H9 (cell line): ENCODE measurements at regions not wholly inside any gene's neighbourhood (a gene's known extent, or its start where the extent isn't known, plus 50 kb on each side); places are given as distances from the start of the nearest gene placed in this dataset.
"Not testable (repeated sequence)": the region's sequence is repeated elsewhere in the genome, so short reads cannot be mapped to it uniquely, and the experiment has no call there.

ENCODE experiments used
- DNase-seq: peaks from one replicate; pipeline ENCODE4 v3.0.0-alpha.2; 2017
- H2AFZ ChIP-seq: one replicate; pipeline ENCODE4 v1.6.1; 2013; ENCODE audit warnings: mild to moderate bottlenecking, low read length, control low read depth, moderate library complexity
- H2AK5ac ChIP-seq: 2 replicates; pipeline ENCODE4 v1.6.1; 2013; ENCODE audit warnings: low read length, control low read depth, mixed read lengths; ENCODE audit not compliant: insufficient read length
- H2BK120ac ChIP-seq: one replicate; pipeline ENCODE4 v1.6.1; 2013; ENCODE audit warnings: low read depth, mild to moderate bottlenecking, low read length, control low read depth, inconsistent platforms; ENCODE audit not compliant: poor library complexity, severe bottlenecking
- H2BK12ac ChIP-seq: 2 replicates; pipeline ENCODE4 v1.6.1; 2013; ENCODE audit warnings: low read length, control low read depth, mixed read lengths, low read depth; ENCODE audit not compliant: insufficient read length
- H2BK15ac ChIP-seq: 2 replicates; pipeline ENCODE4 v1.6.1; 2013; ENCODE audit warnings: low read depth, low read length, control low read depth
- H2BK20ac ChIP-seq: one replicate; pipeline ENCODE4 v1.6.1; 2013; ENCODE audit warnings: low read depth, mild to moderate bottlenecking, low read length, control low read depth, inconsistent platforms; ENCODE audit not compliant: poor library complexity, severe bottlenecking
- H2BK5ac ChIP-seq: 2 replicates; pipeline ENCODE4 v1.6.1; 2013; ENCODE audit warnings: low read length, control low read depth, mixed read lengths; ENCODE audit not compliant: insufficient read length
- H3K14ac ChIP-seq: 2 replicates; pipeline ENCODE4 v1.6.1; 2013; ENCODE audit warnings: low read length, control low read depth; ENCODE audit not compliant: insufficient read depth
- H3K18ac ChIP-seq: 2 replicates; pipeline ENCODE4 v1.6.1; 2013; ENCODE audit warnings: low read depth, mild to moderate bottlenecking, mixed read lengths, low read length, control low read depth; ENCODE audit not compliant: insufficient read length
- H3K23ac ChIP-seq: 2 replicates; pipeline ENCODE4 v1.6.1; 2013; ENCODE audit warnings: low read length, control low read depth, mixed read lengths, low read depth; ENCODE audit not compliant: insufficient read length
- H3K23me2 ChIP-seq: 2 replicates; pipeline ENCODE4 v1.6.1; 2013; ENCODE audit warnings: low read depth, mild to moderate bottlenecking, mixed read lengths, low read length, control low read depth; ENCODE audit not compliant: insufficient read length, poor library complexity, severe bottlenecking
- H3K27ac ChIP-seq: 2 replicates; pipeline ENCODE4 v1.5.1; 2013; ENCODE audit warnings: low read length, control low read depth, mixed read lengths, low read depth; ENCODE audit not compliant: insufficient read length
- H3K27me3 ChIP-seq: 2 replicates; pipeline ENCODE4 v1.6.1; 2013; ENCODE audit warnings: low read length, control low read depth, inconsistent platforms; ENCODE audit not compliant: insufficient read depth
- H3K4ac ChIP-seq: 2 replicates; pipeline ENCODE4 v1.6.1; 2013; ENCODE audit warnings: low read depth, mild to moderate bottlenecking, control low read depth, inconsistent platforms, low read length, moderate library complexity
- H3K4me1 ChIP-seq: 2 replicates; pipeline ENCODE4 v1.6.1; 2013; ENCODE audit warnings: low read length, control low read depth, inconsistent platforms; ENCODE audit not compliant: insufficient read depth
- H3K4me2 ChIP-seq: 2 replicates; pipeline ENCODE4 v1.6.1; 2013; ENCODE audit warnings: low read length, control low read depth, mixed read lengths; ENCODE audit not compliant: insufficient read length, insufficient read depth
- H3K56ac ChIP-seq: 2 replicates; pipeline ENCODE4 v1.6.1; 2013; ENCODE audit warnings: low read depth, mild to moderate bottlenecking, mixed read lengths, low read length, control low read depth; ENCODE audit not compliant: insufficient read length
- H3K79me1 ChIP-seq: 2 replicates; pipeline ENCODE4 v1.6.1; 2013; ENCODE audit warnings: low read depth, mild to moderate bottlenecking, moderate library complexity, low read length, control low read depth, inconsistent platforms; ENCODE audit not compliant: insufficient read depth, poor library complexity, severe bottlenecking
- H3K79me2 ChIP-seq: 2 replicates; pipeline ENCODE4 v1.6.1; 2013; ENCODE audit warnings: low read length, control low read depth, inconsistent platforms; ENCODE audit not compliant: insufficient read depth
- H3K9ac ChIP-seq: 2 replicates; pipeline ENCODE4 v1.6.1; 2013; ENCODE audit warnings: low read length, control low read depth, mixed read lengths; ENCODE audit not compliant: insufficient read length; ENCODE audit errors: extremely low read depth
- H3K9me3 ChIP-seq: one replicate; pipeline ENCODE4 v1.6.1; 2013; ENCODE audit warnings: low read depth, low read length, inconsistent platforms; ENCODE audit not compliant: control insufficient read depth
- H3T11ph ChIP-seq: one replicate; pipeline ENCODE4 v1.6.1; 2013; ENCODE audit warnings: mild to moderate bottlenecking, low read length, control low read depth, inconsistent platforms
- H4K20me1 ChIP-seq: one replicate; pipeline ENCODE4 v1.6.1; 2013; ENCODE audit not compliant: control insufficient read depth, insufficient read length, insufficient read depth
- H4K5ac ChIP-seq: 2 replicates; pipeline ENCODE4 v1.6.1; 2013; ENCODE audit warnings: low read depth, mild to moderate bottlenecking, mixed read lengths, low read length, control low read depth; ENCODE audit not compliant: insufficient read length
- H4K8ac ChIP-seq: replicated peaks from 2 replicates; pipeline ENCODE4 v1.6.1; 2013; ENCODE audit warnings: low read length, control low read depth, mixed read lengths, low read depth; ENCODE audit not compliant: insufficient read length
- H4K91ac ChIP-seq: 2 replicates; pipeline ENCODE4 v1.6.1; 2013; ENCODE audit warnings: low read depth, mild to moderate bottlenecking, moderate library complexity, mixed read lengths, low read length, control low read depth; ENCODE audit not compliant: insufficient read length
- H3K27ac Mint-ChIP-seq, 3 experiments: 2 replicates in 2 of 3; 3 replicates in 1 of 3; pipeline ENCODE4 v1.8.0; 2020 to 2021; ENCODE audit warnings: mixed read lengths in 3 of 3, mild to moderate bottlenecking in 1 of 3, moderate library complexity in 1 of 3
- H3K27me3 Mint-ChIP-seq: 2 replicates; pipeline ENCODE4 v1.8.0; 2021; ENCODE audit warnings: low read depth, mild to moderate bottlenecking, moderate library complexity, mixed read lengths
- H3K36me3 Mint-ChIP-seq, 3 experiments: 2 replicates in 2 of 3; 3 replicates in 1 of 3; pipeline ENCODE4 v1.8.0; 2020 to 2021; ENCODE audit warnings: low read depth in 3 of 3, mixed read lengths in 3 of 3; ENCODE audit not compliant: insufficient read depth in 1 of 3
- H3K4me1 Mint-ChIP-seq, 2 experiments: 2 replicates each; pipeline ENCODE4 v1.8.0; 2020; ENCODE audit warnings: mixed read lengths in 2 of 2
- H3K4me3 Mint-ChIP-seq, 2 experiments: 2 replicates in 1 of 2; 3 replicates in 1 of 2; pipeline ENCODE4 v1.8.0; 2020 to 2021; ENCODE audit warnings: mild to moderate bottlenecking in 2 of 2, mixed read lengths in 2 of 2, moderate library complexity in 1 of 2
- H3K9me3 Mint-ChIP-seq, 2 experiments: 2 replicates in 1 of 2; 3 replicates in 1 of 2; pipeline ENCODE4 v1.8.0; 2020; ENCODE audit warnings: mild to moderate bottlenecking in 2 of 2, mixed read lengths in 2 of 2, moderate library complexity in 1 of 2
- whole genome bisulfite sequencing: extraction: QIAGEN DNeasy Blood & Tissue Kit; methylation state at CpG from one replicate; pipeline ENCODE4 v1.1.7; 2013; ENCODE audit warnings: missing lambda C conversion rate, low lambda C conversion rate, mixed read lengths; ENCODE audit not compliant: insufficient read length; ENCODE audit errors: extremely low coverage; 5-methylcytosine and 5-hydroxymethylcytosine counted together

DNA sequence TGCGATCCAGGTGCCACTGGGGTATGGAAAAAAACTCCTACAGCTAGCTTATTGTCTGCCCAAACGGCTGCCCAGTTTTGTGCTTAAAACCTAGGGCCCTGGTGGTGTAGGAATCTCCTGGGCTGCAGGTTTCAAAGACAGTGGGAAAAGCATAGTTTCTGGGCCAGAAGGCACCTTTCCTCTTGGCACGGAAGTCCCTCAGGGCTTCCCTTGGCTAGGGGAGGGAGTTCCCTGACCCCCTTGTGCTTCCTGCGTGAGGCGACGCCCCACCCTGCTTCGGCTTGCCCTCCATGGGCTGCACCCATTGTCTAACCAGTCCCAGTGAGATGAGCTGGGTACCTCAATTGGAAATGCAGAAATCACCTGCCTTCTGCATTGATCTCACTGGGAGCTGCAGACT lies 135.0 kb downstream of the CXCL12 start:
- H2BK120ac ChIP-seq, H3K9me3 ChIP-seq, H3T11ph ChIP-seq, H3K4me2 ChIP-seq, H3K79me1 ChIP-seq, H4K8ac ChIP-seq, H3K56ac ChIP-seq, H3K79me2 ChIP-seq, H3K27ac ChIP-seq, H3K27ac Mint-ChIP-seq, H2BK20ac ChIP-seq, H3K23ac ChIP-seq, H2AK5ac ChIP-seq, H2BK12ac ChIP-seq, H3K4me1 Mint-ChIP-seq, H3K4ac ChIP-seq, DNase-seq, H4K5ac ChIP-seq, H2BK15ac ChIP-seq, H3K14ac ChIP-seq, H3K23me2 ChIP-seq, H3K9ac ChIP-seq, H3K4me1 ChIP-seq, H4K91ac ChIP-seq, H3K18ac ChIP-seq, H3K27me3 ChIP-seq, H3K4me3 Mint-ChIP-seq, H4K20me1 ChIP-seq, H2BK5ac ChIP-seq: not testable (repeated sequence)
- H3K27me3 Mint-ChIP-seq: peaks cover 30% of the 10 kb centered on the region
- H3K9me3 Mint-ChIP-seq: peaks cover 18 to 19% of the 10 kb centered on the region in 2 experiments
- H3K36me3 Mint-ChIP-seq: peaks cover 0 to 13% (median 0%) of the 10 kb centered on the region in 3 experiments; a peak in 5 of 7 replicates
- WGBS: no CpG with 5 or more reads among the region's 7 CpGs
- H2AFZ ChIP-seq: peak overlapping the region; percentile 71
